ENCODE measurements at regions not wholly inside any gene's neighbourhood (a gene's known extent, or its start where the extent isn't known, plus 50 kb on each side); places are given as distances from the start of the nearest gene placed in this dataset.

DNA sequence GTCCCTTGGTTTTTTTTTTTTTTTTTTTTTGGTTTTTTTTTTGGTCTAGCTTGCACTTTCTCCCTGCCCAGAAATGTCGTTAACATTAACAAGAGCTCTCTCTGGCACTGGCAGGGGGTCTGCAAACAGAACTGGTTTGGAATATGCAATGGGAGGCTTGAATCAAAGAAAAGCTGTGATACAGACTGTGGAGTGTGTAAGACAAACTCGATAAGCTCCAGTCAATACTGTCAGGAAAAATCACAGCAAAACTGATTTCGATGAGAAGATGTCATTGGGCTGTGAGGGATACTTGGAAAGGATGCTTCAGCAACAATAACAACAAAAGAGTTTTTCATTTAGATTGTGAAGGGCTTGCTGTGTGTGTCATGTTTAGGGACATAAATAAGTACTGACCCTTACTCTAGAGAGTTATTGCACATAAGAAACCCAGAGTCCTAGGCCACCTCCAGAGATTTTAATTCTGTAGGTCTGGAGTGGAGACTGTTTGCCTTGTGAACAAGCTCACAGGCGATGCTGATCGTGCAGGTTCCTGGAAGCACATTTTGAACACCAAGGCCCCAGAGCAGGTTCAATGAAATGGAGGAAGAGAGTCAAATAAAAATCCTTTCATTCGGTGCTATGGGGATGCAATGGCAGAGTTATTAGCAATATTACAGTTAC, 470.7 kb upstream of the RBFOX1 start:
- TF ChIP-seq, protein P1, sequence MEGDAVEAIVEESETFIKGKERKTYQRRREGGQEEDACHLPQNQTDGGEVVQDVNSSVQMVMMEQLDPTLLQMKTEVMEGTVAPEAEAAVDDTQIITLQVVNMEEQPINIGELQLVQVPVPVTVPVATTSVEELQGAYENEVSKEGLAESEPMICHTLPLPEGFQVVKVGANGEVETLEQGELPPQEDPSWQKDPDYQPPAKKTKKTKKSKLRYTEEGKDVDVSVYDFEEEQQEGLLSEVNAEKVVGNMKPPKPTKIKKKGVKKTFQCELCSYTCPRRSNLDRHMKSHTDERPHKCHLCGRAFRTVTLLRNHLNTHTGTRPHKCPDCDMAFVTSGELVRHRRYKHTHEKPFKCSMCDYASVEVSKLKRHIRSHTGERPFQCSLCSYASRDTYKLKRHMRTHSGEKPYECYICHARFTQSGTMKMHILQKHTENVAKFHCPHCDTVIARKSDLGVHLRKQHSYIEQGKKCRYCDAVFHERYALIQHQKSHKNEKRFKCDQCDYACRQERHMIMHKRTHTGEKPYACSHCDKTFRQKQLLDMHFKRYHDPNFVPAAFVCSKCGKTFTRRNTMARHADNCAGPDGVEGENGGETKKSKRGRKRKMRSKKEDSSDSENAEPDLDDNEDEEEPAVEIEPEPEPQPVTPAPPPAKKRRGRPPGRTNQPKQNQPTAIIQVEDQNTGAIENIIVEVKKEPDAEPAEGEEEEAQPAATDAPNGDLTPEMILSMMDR (conservative IDR thresholded peaks at IDR 0.05; ENCODE audit: low read depth in 2 of 2): no peak
- TF ChIP-seq, protein P2, sequence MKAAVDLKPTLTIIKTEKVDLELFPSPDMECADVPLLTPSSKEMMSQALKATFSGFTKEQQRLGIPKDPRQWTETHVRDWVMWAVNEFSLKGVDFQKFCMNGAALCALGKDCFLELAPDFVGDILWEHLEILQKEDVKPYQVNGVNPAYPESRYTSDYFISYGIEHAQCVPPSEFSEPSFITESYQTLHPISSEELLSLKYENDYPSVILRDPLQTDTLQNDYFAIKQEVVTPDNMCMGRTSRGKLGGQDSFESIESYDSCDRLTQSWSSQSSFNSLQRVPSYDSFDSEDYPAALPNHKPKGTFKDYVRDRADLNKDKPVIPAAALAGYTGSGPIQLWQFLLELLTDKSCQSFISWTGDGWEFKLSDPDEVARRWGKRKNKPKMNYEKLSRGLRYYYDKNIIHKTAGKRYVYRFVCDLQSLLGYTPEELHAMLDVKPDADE (IDR thresholded peaks at IDR 0.05): no peak
- TF ChIP-seq CREB1 (CRISPR knock-in tag; IDR thresholded peaks at IDR 0.05; ENCODE audit: low read depth) (no peak), EZH2 (IDR thresholded peaks at IDR 0.05; ENCODE audit: low read depth, unreplicated experiment) (no peak), POLR2AphosphoS5 (IDR thresholded peaks at IDR 0.05; ENCODE audit: low read depth) (no peak)
